Stimulated activated naive CD8-positive, alpha-beta T cell treated with anti-CD3 and anti-CD28 coated beads, Interleukin-15, amount 100 ng/mL, for 72 hours (primary cell): ENCODE measurements at regions not wholly inside any gene's neighbourhood (a gene's known extent, or its start where the extent isn't known, plus 50 kb on each side); places are given as distances from the start of the nearest gene placed in this dataset.
"Not testable (repeated sequence)": the region's sequence is repeated elsewhere in the genome, so short reads cannot be mapped to it uniquely, and the experiment has no call there.

Experiments
- ATAC-seq: fragments of 150-1000 bp; cut with Tn5 transposase; 2 replicates; pipeline ENCODE4 v1.10.0; 2021; ENCODE audit warnings: mild to moderate bottlenecking, moderate library complexity
- DNase-seq, 2 donors: peaks; one replicate each; pipeline ENCODE4 v3.0.0; 2021 to 2022
- H3K27ac Mint-ChIP-seq, 2 donors: one replicate each; pipeline ENCODE4 v1.8.0; 2022; ENCODE audit warnings: mild to moderate bottlenecking in 2 of 2, mixed read lengths in 2 of 2, moderate library complexity in 2 of 2
- H3K27me3 Mint-ChIP-seq: one replicate; pipeline ENCODE4 v1.8.0; 2022; ENCODE audit warnings: mixed read lengths
- H3K4me1 Mint-ChIP-seq: one replicate; pipeline ENCODE4 v1.8.0; 2022; ENCODE audit warnings: mild to moderate bottlenecking, mixed read lengths
- H3K4me3 Mint-ChIP-seq, 2 donors: one replicate each; pipeline ENCODE4 v1.8.0; 2022; ENCODE audit warnings: mild to moderate bottlenecking in 2 of 2, mixed read lengths in 2 of 2, moderate library complexity in 1 of 2
- H3K9me3 Mint-ChIP-seq, 2 donors: one replicate each; pipeline ENCODE4 v1.8.0; 2022; ENCODE audit warnings: mixed read lengths in 2 of 2

GRCh38 chr4:102397056-102397455 lies 51.8 kb upstream of the SLC39A8 start:
- not testable (repeated sequence) for DNase-seq, ATAC-seq, H3K9me3 Mint-ChIP-seq, H3K4me3 Mint-ChIP-seq, H3K27ac Mint-ChIP-seq, H3K27me3 Mint-ChIP-seq, H3K4me1 Mint-ChIP-seq

GRCh38 chr4:102399021-102399420 lies 53.7 kb upstream of the SLC39A8 start:
- no peaks in the 10 kb centered on the region for H3K4me1 Mint-ChIP-seq
- H3K27ac Mint-ChIP-seq = no peak overlapping the region
- H3K27me3 Mint-ChIP-seq = no peaks in the 10 kb centered on the region
- H3K4me3 Mint-ChIP-seq = no peak overlapping the region
- H3K9me3 Mint-ChIP-seq = no peaks in the 10 kb centered on the region
- ATAC-seq (no peak), DNase-seq (no peak)

- no peaks in the 10 kb centered on the region for H3K4me1 Mint-ChIP-seq
- no peaks in the 10 kb centered on the region for H3K27me3 Mint-ChIP-seq
- ATAC-seq (no peak), DNase-seq (no peak)
- H3K4me3 Mint-ChIP-seq = no peak overlapping the region
- H3K27ac Mint-ChIP-seq = no peak overlapping the region
- H3K9me3 Mint-ChIP-seq = no peaks in the 10 kb centered on the region
Observed at GRCh38 chr4:102400898-102401297, 55.6 kb upstream of the SLC39A8 start.

- Mint-ChIP-seq H3K9me3 (no peaks in the 10 kb centered on the region), H3K27ac (no peak overlapping the region), H3K4me3 (no peak overlapping the region), H3K27me3 (no peaks in the 10 kb centered on the region), H3K4me1 (no peaks in the 10 kb centered on the region)
- ATAC-seq = no peak
- DNase-seq = no peak
Observed at GRCh38 chr4:102402223-102402622, 56.9 kb upstream of the SLC39A8 start.

- H3K27ac Mint-ChIP-seq = no peak overlapping the region
- H3K4me1 Mint-ChIP-seq = no peaks in the 10 kb centered on the region
- no peak overlapping the region for H3K4me3 Mint-ChIP-seq
- DNase-seq (no peak), ATAC-seq (no peak)
- H3K27me3 Mint-ChIP-seq = no peaks in the 10 kb centered on the region
- no peaks in the 10 kb centered on the region for H3K9me3 Mint-ChIP-seq
Observed at GRCh38 chr4:102403116-102403515, 57.8 kb upstream of the SLC39A8 start.

GRCh38 chr4:102404431-102404969 lies 59.2 kb upstream of the SLC39A8 start:
- H3K4me3 Mint-ChIP-seq = no peak overlapping the region
- H3K27ac Mint-ChIP-seq = no peak overlapping the region

GRCh38 chr4:102405821-102406401 lies 60.6 kb upstream of the SLC39A8 start:
- ATAC-seq (no peak), DNase-seq (no peak)
- H3K27me3 Mint-ChIP-seq = no peaks in the 10 kb centered on the region
- H3K27ac Mint-ChIP-seq = no peak overlapping the region
- no peaks in the 10 kb centered on the region for H3K9me3 Mint-ChIP-seq
- H3K4me1 Mint-ChIP-seq = no peaks in the 10 kb centered on the region
- no peak overlapping the region for H3K4me3 Mint-ChIP-seq

More at GRCh38 chr4:102404431-102404969, 59.2 kb upstream of the SLC39A8 start:
- H3K27me3 Mint-ChIP-seq = no peaks in the 10 kb centered on the region
- H3K4me1 Mint-ChIP-seq = no peaks in the 10 kb centered on the region
- ATAC-seq = no peak
- no peak for DNase-seq
- H3K9me3 Mint-ChIP-seq = no peaks in the 10 kb centered on the region

- ATAC-seq, H3K4me3 Mint-ChIP-seq, H3K27me3 Mint-ChIP-seq, H3K4me1 Mint-ChIP-seq, H3K9me3 Mint-ChIP-seq, DNase-seq, H3K27ac Mint-ChIP-seq: not testable (repeated sequence)
Observed at GRCh38 chr4:102410884-102411283, 65.6 kb upstream of the SLC39A8 start.

GRCh38 chr4:102411408-102411807 lies 66.1 kb upstream of the SLC39A8 start:
- no peaks in the 10 kb centered on the region for H3K4me1 Mint-ChIP-seq
- no peak overlapping the region for H3K27ac Mint-ChIP-seq
- DNase-seq = no peak
- no peaks in the 10 kb centered on the region for H3K27me3 Mint-ChIP-seq
- no peaks in the 10 kb centered on the region for H3K9me3 Mint-ChIP-seq
- no peak for ATAC-seq
- no peak overlapping the region for H3K4me3 Mint-ChIP-seq

- no peaks in the 10 kb centered on the region for H3K27me3 Mint-ChIP-seq
- no peak overlapping the region for H3K27ac Mint-ChIP-seq
- H3K4me1 Mint-ChIP-seq = no peaks in the 10 kb centered on the region
- H3K9me3 Mint-ChIP-seq = no peaks in the 10 kb centered on the region
- H3K4me3 Mint-ChIP-seq = no peak overlapping the region
- DNase-seq (no peak), ATAC-seq (no peak)
Observed at GRCh38 chr4:102416765-102417164, 71.5 kb upstream of the SLC39A8 start.

- Mint-ChIP-seq H3K27ac (no peak overlapping the region), H3K27me3 (no peaks in the 10 kb centered on the region), H3K9me3 (no peaks in the 10 kb centered on the region), H3K4me1 (peaks cover 7% of the 10 kb centered on the region), H3K4me3 (no peak overlapping the region)
- ATAC-seq (no peak), DNase-seq (no peak)
Observed at GRCh38 chr4:102420563-102421398, 75.5 kb upstream of the SLC39A8 start.

GRCh38 chr4:102422843-102423242 lies 77.6 kb upstream of the SLC39A8 start:
- Mint-ChIP-seq H3K27ac (no peak overlapping the region), H3K27me3 (no peaks in the 10 kb centered on the region), H3K9me3 (no peaks in the 10 kb centered on the region), H3K4me3 (no peak overlapping the region), H3K4me1 (peaks cover 7% of the 10 kb centered on the region)
- no peak for DNase-seq
- ATAC-seq = no peak

- no peak for ATAC-seq
- H3K4me1 Mint-ChIP-seq = peaks cover 7% of the 10 kb centered on the region
Observed at GRCh38 chr4:102423375-102423774, 77.8 kb upstream of the NFKB1 start.

GRCh38 chr4:102427371-102427998 lies 73.7 kb upstream of the NFKB1 start:
- Mint-ChIP-seq H3K9me3 (no peaks in the 10 kb centered on the region), H3K27ac (no peak overlapping the region), H3K4me1 (peaks cover 17% of the 10 kb centered on the region), H3K4me3 (no peak overlapping the region), H3K27me3 (peaks cover 10% of the 10 kb centered on the region)
- ATAC-seq = no peak
- DNase-seq = no peak

More at GRCh38 chr4:102423375-102423774, 77.8 kb upstream of the NFKB1 start:
- no peak overlapping the region for H3K27ac Mint-ChIP-seq
- H3K9me3 Mint-ChIP-seq = no peaks in the 10 kb centered on the region
- no peak for DNase-seq
- no peak overlapping the region for H3K4me3 Mint-ChIP-seq
- H3K27me3 Mint-ChIP-seq = no peaks in the 10 kb centered on the region

GRCh38 chr4:102428122-102428521 lies 73.0 kb upstream of the NFKB1 start:
- DNase-seq (no peak), ATAC-seq (no peak)
- no peak overlapping the region for H3K27ac Mint-ChIP-seq
- peaks cover 10% of the 10 kb centered on the region for H3K27me3 Mint-ChIP-seq
- no peak overlapping the region for H3K4me3 Mint-ChIP-seq
- no peaks in the 10 kb centered on the region for H3K9me3 Mint-ChIP-seq
- H3K4me1 Mint-ChIP-seq = peaks cover 16% of the 10 kb centered on the region

GRCh38 chr4:102429553-102429952 lies 71.6 kb upstream of the NFKB1 start:
- no peak overlapping the region for H3K4me3 Mint-ChIP-seq
- H3K27me3 Mint-ChIP-seq = peaks cover 10% of the 10 kb centered on the region
- peaks cover 10% of the 10 kb centered on the region for H3K4me1 Mint-ChIP-seq
- no peak overlapping the region for H3K27ac Mint-ChIP-seq
- H3K9me3 Mint-ChIP-seq = no peaks in the 10 kb centered on the region
- DNase-seq (no peak), ATAC-seq (no peak)
